NOMO-1 treated with DMSO at 0.1 percent for 48 hours (cell line): ENCODE measurements at regions not wholly inside any gene's neighbourhood (a gene's known extent, or its start where the extent isn't known, plus 50 kb on each side); places are given as distances from the start of the nearest gene placed in this dataset.

Experiments used
- DNase-seq: peaks from one replicate; lab custom pipeline; 2025; ENCODE audit not compliant: unreplicated experiment; lab: John Stamatoyannopoulos, UW

GRCh38 chr4:178481564-178481963 lies 1039.3 kb upstream of the AGA start:
- no peak for DNase-seq

- DNase-seq: no peak
Observed at GRCh38 chr4:178523038-178523437, 1080.8 kb upstream of the AGA start.

DNA sequence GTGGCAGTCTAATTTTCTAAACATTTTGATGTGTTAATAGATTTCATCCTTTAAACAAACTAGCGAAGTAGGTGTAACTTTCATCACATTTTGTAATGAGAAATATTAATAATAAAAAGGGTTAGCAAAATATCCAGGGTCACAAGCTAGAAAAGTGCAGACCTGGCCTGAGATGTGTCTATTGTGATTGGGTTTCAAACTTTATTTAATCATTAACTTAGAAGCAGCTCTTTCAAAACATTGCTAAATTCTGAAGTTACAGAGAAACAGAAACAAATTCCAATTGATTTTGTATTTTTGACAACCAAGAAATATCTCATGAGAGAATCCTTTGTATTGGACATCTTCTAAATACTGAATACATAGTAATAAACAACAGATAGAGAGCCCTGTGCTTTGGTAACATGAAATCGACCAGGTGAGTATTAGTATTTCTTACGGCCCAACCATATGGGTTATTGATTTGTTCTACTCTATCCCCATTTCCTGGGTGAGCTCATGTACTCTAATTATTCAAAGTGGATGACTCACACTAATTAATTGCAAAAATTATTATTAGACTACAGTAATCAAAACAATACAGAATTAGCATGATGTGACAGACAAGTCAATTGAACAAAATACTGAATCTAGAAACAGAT lies 1093.8 kb upstream of the AGA start:
- DNase-seq: no peak

DNA sequence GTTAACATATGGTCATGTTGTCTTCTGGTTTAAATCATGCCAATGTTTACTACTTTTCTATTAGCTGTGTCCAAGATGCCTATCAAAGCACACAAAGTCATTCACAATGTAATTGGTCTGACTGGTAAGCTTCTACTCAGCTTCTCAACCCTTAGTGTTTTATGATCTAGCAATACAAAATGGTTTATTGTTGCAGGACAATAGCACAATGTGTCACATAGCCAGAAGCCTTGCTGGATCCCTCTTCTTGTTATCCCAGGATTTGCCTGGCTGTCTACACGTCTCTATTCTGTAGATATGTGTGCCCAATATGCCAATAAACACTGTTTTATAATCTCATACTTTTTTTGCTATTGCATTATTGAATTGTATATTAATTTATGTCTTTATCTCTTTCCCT lies 1111.0 kb upstream of the AGA start:
- no peak for DNase-seq

DNA sequence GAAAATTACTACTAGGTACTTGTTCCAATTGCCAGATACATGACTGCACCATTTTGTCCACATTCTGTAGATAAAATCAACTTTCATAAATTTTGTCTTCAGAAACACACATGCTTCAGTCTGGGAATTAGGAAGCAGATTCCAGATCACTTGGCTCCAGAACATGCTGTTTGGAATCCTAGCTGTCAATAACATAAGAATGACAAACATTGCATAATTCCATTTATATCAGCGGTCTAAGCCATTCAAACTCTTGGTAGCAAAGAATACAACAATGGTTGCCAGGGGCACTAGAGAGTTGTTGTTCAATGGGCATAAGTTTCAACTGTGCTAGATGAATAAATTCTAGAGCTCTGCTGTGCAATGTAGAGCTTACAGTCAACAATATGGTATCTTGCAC lies 1112.1 kb upstream of the AGA start:
- DNase-seq: no peak

- DNase-seq: no peak
Observed at GRCh38 chr4:178556796-178557195, 1114.6 kb upstream of the AGA start.

DNA sequence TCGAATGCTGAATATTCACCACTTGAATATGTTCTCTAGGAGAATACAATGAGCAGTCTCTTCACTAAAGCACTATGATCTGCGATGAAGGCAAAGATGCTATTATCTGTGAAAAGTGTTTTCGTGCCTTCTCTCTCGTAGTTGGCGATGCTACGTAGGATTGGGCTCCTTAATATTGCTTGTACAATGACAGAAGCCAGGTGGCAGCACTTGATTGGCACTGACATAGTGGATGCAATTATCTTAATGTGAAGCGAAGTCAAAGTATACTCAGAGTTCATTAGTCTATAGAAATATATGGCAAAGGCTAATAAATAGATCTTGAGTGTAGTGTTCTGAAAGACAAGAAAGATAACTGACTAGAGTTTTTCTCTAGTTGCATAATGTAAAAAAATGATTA lies 1135.7 kb upstream of the AGA start:
- peak; percentile 4 for DNase-seq

- peak; percentile 71 for DNase-seq
Observed at GRCh38 chr4:178595500-178596138, 1153.4 kb upstream of the AGA start.

DNA sequence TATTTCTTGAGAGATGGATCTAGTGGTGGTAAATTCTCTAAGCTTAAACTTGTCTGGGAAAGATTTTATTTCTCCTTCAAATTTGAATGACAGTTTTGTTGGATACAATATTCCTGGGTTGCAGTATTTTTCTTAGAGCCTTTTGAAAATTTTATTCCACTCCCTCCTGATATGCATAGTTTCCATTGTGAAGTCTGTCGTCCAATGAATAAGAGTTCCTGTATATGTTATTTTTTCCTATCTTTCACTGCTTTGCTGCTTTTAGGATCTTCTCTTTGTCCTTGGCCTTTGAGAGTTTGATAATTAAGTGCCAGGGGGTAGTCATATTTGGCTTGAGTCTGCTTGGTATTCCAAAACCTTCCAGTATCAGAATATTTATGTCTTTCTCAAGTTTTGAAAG lies 1156.4 kb upstream of the AGA start:
- no peak for DNase-seq

DNA sequence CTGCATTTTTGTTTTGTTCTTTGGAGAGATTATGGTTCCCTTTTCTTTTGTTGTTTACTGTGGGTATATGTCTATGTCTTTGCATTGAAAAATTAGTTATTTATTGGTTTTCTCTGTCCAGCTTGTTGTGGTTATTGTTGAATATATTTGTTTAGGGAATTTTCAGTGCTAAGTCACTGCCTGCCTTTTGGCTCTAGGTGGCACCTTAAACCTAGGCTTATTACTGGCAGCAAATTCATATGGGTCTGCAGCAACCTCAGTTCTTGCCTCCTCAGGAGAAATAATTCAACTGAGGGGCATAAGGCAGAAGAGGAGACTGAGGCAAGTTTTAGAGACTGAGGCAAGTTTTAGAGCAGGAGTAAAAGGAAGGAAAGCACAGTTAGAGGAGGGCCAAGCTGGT lies 1157.3 kb upstream of the AGA start:
- no peak for DNase-seq

DNA sequence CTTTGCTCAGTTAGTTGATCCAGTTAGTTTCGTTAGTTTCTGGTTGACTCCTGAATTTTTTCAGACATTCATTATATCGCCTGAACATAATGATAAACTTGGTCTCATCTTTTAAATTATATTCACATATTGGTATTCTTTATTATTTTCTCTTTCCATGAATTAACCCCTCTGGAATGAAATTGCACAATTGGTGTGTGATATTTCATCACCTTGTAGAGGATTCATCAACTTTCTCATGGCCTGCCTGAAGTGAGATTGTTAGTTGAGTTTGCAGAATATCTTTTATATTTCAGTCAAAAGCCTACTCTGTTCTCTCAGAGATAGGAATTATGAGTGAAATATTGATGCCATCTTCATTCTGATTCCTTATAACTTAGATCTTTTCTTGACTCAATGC lies 1160.6 kb upstream of the AGA start:
- DNase-seq: no peak

DNA sequence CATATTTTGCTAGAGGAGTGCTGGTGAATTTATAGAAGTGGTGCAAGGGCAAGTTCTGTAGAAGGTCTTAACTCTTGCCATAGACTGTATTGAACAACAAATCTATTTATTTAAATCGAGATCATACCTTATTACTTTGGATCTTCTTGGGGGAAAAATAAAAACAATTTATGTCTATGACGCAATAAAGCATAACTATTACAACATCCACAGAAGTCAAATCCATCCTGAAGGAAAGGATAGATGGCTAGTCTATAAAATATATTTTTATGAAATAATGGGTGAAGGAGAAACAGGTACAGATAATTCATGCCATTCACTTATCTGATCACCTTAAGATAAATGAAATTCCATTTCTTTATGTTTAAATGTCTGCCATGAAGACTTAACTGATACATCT lies 1168.8 kb upstream of the AGA start:
- no peak for DNase-seq

GRCh38 chr4:178612733-178613132 lies 1170.5 kb upstream of the AGA start:
- peak; percentile 14 for DNase-seq

DNA sequence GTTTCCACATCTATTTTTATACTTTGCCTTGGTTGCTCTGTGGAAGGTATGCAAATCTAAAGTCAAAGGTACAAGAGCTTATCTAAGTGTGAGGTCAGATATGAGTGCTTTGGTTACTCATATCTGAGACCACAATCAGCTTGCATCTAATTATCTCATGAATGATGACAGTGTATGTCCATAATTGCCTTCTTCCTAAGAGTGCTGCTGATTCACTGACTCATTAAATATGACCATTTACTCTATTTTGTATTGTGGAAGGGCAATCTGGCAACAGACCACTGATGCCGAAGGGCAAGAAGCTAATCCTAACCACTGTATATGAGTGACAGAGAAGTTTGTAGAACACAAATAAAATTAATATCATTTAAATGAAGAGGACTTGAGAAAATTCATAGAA lies 1190.2 kb upstream of the AGA start:
- peak; percentile 1 for DNase-seq

DNA sequence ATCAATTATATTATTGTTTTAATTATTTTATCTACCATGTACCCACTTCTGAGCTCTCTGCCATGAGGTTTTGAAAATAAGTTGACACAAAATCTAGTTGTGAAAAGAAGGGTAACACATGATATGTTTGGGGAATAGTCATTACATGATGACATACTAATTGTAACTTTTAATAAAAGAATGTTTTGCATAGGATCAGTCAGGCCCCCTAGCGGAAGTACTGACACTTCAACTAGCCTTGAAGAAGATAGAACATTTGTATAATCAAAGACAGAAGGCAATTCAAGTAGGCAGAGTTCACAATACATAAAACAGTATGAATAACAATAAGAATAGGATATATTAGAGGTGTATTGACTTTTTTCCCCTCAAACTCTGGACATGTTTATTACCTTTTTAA lies 1191.0 kb upstream of the AGA start:
- DNase-seq: no peak

GRCh38 chr4:178664621-178665020 lies 1222.4 kb upstream of the AGA start:
- DNase-seq: no peak

GRCh38 chr4:178665916-178666315 lies 1223.7 kb upstream of the AGA start:
- no peak for DNase-seq

DNA sequence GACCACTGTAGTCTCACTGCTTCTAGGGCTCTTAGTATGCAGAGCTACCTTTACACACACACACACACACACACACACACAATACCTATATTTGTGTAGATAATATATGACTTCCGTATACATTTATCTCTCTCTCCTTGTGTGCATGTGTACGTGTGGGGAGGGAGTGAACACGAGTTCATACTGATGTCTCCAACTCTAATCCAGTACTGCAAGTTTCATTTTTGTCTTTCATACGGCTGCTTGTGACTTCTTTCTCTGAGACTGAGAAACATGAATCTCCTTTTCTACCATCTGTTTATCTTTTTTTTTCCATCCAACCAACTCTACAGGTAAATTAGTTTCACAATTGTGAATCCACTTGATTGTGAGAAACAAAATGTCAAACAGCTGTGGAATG lies 1229.5 kb upstream of the AGA start:
- no peak for DNase-seq

DNA sequence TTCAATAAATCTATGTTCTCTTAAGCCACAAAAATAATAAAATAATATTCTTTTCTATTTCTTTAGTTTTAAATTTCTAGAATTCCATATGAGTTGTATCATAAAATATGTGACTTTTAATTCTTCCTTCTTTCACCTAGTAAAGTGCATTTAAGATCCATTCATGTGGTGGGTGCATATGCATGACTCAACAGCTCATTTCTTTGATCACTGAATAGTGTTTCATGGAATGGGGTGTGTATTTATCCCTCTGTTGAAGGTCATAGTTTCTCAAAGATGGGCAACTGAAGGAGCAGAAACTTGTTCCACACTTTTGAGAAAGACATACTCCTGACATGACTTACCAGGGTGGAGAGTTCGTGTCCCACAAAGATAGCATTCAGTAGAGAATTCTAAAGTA lies 1230.3 kb upstream of the AGA start:
- DNase-seq: no peak

- no peak for DNase-seq
Observed at GRCh38 chr4:178681871-178682270, 1239.6 kb upstream of the AGA start.

GRCh38 chr4:178689926-178690325 lies 1247.7 kb upstream of the AGA start:
- DNase-seq: no peak

- no peak for DNase-seq
Observed at GRCh38 chr4:178693816-178694215, 1251.6 kb upstream of the AGA start.

- no peak for DNase-seq
Observed at GRCh38 chr4:178696515-178696914, 1254.3 kb upstream of the AGA start.
